Endothelial cell (in vitro differentiated cells): ENCODE measurements at regions not wholly inside any gene's neighbourhood (a gene's known extent, or its start where the extent isn't known, plus 50 kb on each side); places are given as distances from the start of the nearest gene placed in this dataset.

ENCODE experiments used
- DNase-seq: peaks from one replicate; pipeline ENCODE4 v3.0.0; 2021; ENCODE audit warnings: low spot score
- H3K27ac Mint-ChIP-seq: one replicate; pipeline ENCODE4 v1.8.0; 2021; ENCODE audit warnings: mixed read lengths, inconsistent platforms; ENCODE audit not compliant: unreplicated experiment
- H3K27me3 Mint-ChIP-seq: one replicate; pipeline ENCODE4 v1.8.0; 2021; ENCODE audit warnings: mild to moderate bottlenecking, moderate library complexity, mixed read lengths, inconsistent platforms; ENCODE audit not compliant: unreplicated experiment
- H3K36me3 Mint-ChIP-seq: one replicate; pipeline ENCODE4 v1.8.0; 2021; ENCODE audit warnings: mild to moderate bottlenecking, low read depth, mixed read lengths, inconsistent platforms; ENCODE audit not compliant: unreplicated experiment
- H3K4me1 Mint-ChIP-seq: one replicate; pipeline ENCODE4 v1.8.0; 2021; ENCODE audit warnings: mild to moderate bottlenecking, mixed read lengths, inconsistent platforms; ENCODE audit not compliant: unreplicated experiment
- H3K4me3 Mint-ChIP-seq: one replicate; pipeline ENCODE4 v1.8.0; 2021; ENCODE audit warnings: mild to moderate bottlenecking, mixed read lengths, inconsistent platforms; ENCODE audit not compliant: unreplicated experiment
- H3K9me3 Mint-ChIP-seq: one replicate; pipeline ENCODE4 v1.8.0; 2021; ENCODE audit warnings: mixed read lengths, inconsistent platforms; ENCODE audit not compliant: unreplicated experiment
- CTCF ChIP-seq: fragments of 200-600 bp; sonication (generic); IDR thresholded peaks from one replicate; pipeline ENCODE4 v1.5.0; 2021; ENCODE audit warnings: antibody characterized with exemption; ENCODE audit not compliant: unreplicated experiment

GRCh38 chr1:224518528-224518927 lies 83.9 kb upstream of the WDR26 start:
- no peak for TF ChIP-seq CTCF
- peaks cover 3% of the 10 kb centered on the region for H3K27me3 Mint-ChIP-seq
- H3K4me1 Mint-ChIP-seq = peaks cover 10% of the 10 kb centered on the region
- no peak overlapping the region for H3K4me3 Mint-ChIP-seq
- no peaks in the 10 kb centered on the region for H3K36me3 Mint-ChIP-seq
- no peaks in the 10 kb centered on the region for H3K9me3 Mint-ChIP-seq
- no peak for DNase-seq
- no peak overlapping the region for H3K27ac Mint-ChIP-seq

- Mint-ChIP-seq H3K36me3 (no peaks in the 10 kb centered on the region), H3K4me1 (peaks cover 7% of the 10 kb centered on the region), H3K27ac (no peak overlapping the region), H3K27me3 (peaks cover 3% of the 10 kb centered on the region), H3K4me3 (no peak overlapping the region), H3K9me3 (no peaks in the 10 kb centered on the region)
- no peak for DNase-seq
- no peak for TF ChIP-seq CTCF
These were observed 85.3 kb upstream of the WDR26 start for GRCh38 chr1:224519874-224520273.

GRCh38 chr1:224520808-224521207 lies 86.2 kb upstream of the WDR26 start:
- Mint-ChIP-seq H3K4me1 (peaks cover 7% of the 10 kb centered on the region), H3K36me3 (no peaks in the 10 kb centered on the region), H3K4me3 (no peak overlapping the region), H3K9me3 (no peaks in the 10 kb centered on the region), H3K27ac (no peak overlapping the region), H3K27me3 (peaks cover 3% of the 10 kb centered on the region)
- TF ChIP-seq CTCF = no peak
- no peak for DNase-seq

GRCh38 chr1:224521904-224522734 lies 87.5 kb upstream of the WDR26 start:
- no peaks in the 10 kb centered on the region for H3K9me3 Mint-ChIP-seq
- H3K36me3 Mint-ChIP-seq = no peaks in the 10 kb centered on the region

More at GRCh38 chr1:224521904-224522734, 87.5 kb upstream of the WDR26 start:
- Mint-ChIP-seq H3K27ac (no peak overlapping the region), H3K4me1 (peaks cover 7% of the 10 kb centered on the region), H3K4me3 (no peak overlapping the region), H3K27me3 (peaks cover 3% of the 10 kb centered on the region)
- DNase-seq = no peak
- peak; percentile 42 for TF ChIP-seq CTCF
